Glomerular endothelial cell (primary cell): ENCODE measurements at regions not wholly inside any gene's neighbourhood (a gene's known extent, or its start where the extent isn't known, plus 50 kb on each side); places are given as distances from the start of the nearest gene placed in this dataset.

Experiments
- DNase-seq: peaks from one replicate; pipeline ENCODE4 v3.0.0-alpha.2; 2011; ENCODE audit warnings: low read depth, low spot score; ENCODE audit errors: extremely low read depth

GRCh38 chr5:106940986-106941385, 729.8 kb downstream of the EFNA5 start:
- no peak for DNase-seq

GRCh38 chr5:106940301-106940846, 730.4 kb downstream of the EFNA5 start:
- DNase-seq, result no peak

- DNase-seq, result no peak
Observed at GRCh38 chr5:106923409-106923808, 747.3 kb downstream of the EFNA5 start.

GRCh38 chr5:106921567-106921966, 749.2 kb downstream of the EFNA5 start:
- DNase-seq, result no peak

GRCh38 chr5:106910486-106910885, 760.3 kb downstream of the EFNA5 start:
- no peak for DNase-seq

- DNase-seq, result no peak
Observed at GRCh38 chr5:106909716-106910115, 761.0 kb downstream of the EFNA5 start.

- no peak for DNase-seq
Observed at GRCh38 chr5:106907979-106908378, 762.8 kb downstream of the EFNA5 start.

GRCh38 chr5:106906199-106906598, 764.5 kb downstream of the EFNA5 start:
- no peak for DNase-seq

- DNase-seq, result no peak
Observed at GRCh38 chr5:106894964-106895363, 775.8 kb downstream of the EFNA5 start.

- no peak for DNase-seq
Observed at GRCh38 chr5:106882035-106882434, 788.7 kb downstream of the EFNA5 start.

- no peak for DNase-seq
Observed at GRCh38 chr5:106880656-106881055, 790.1 kb downstream of the EFNA5 start.

- DNase-seq, result no peak
Observed at GRCh38 chr5:106877881-106878280, 792.9 kb downstream of the EFNA5 start.

GRCh38 chr5:106876665-106877194, 794.0 kb downstream of the EFNA5 start:
- no peak for DNase-seq

- no peak for DNase-seq
Observed at GRCh38 chr5:106876298-106876622, 794.5 kb downstream of the EFNA5 start.

- no peak for DNase-seq
Observed at GRCh38 chr5:106875591-106876297, 795.0 kb downstream of the EFNA5 start.

- DNase-seq, result no peak
Observed at GRCh38 chr5:106874974-106875373, 795.8 kb downstream of the EFNA5 start.

GRCh38 chr5:106874531-106874930, 796.2 kb downstream of the EFNA5 start:
- DNase-seq, result no peak

- DNase-seq, result no peak
Observed at GRCh38 chr5:106873568-106873967, 797.2 kb downstream of the EFNA5 start.

- DNase-seq, result no peak
Observed at GRCh38 chr5:106865279-106865678, 805.5 kb downstream of the EFNA5 start.

- DNase-seq, result no peak
Observed at GRCh38 chr5:106862450-106863193, 808.1 kb downstream of the EFNA5 start.

- DNase-seq, result no peak
Observed at GRCh38 chr5:106860398-106861044, 810.2 kb downstream of the EFNA5 start.
